ENCODE measurements at regions not wholly inside any gene's neighbourhood (a gene's known extent, or its start where the extent isn't known, plus 50 kb on each side); places are given as distances from the start of the nearest gene placed in this dataset.

DNA sequence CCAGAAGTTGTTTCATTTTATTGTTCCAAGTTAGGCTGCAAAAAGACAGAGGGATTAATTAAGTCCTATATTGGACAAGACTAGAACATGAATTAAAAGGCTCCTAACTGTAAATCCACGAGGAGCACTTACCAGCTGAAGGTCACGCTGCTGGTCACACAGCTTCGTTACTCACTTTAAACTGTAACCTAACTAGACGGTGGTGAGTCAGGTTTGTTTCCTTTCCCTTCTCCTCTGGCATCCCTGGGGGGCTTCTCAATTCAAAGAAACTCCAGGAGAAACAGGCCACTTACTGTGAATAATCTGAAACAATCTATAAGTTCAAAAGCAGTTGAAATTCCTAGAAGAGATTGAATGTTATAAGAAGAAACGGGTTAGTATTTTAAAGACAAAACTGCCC lies 331.4 kb downstream of the BCAT1 start:
- no peak overlapping the region for H3K4me3 ChIP-seq (ENCODE audit: low read length)
- TF ChIP-seq, protein P1, sequence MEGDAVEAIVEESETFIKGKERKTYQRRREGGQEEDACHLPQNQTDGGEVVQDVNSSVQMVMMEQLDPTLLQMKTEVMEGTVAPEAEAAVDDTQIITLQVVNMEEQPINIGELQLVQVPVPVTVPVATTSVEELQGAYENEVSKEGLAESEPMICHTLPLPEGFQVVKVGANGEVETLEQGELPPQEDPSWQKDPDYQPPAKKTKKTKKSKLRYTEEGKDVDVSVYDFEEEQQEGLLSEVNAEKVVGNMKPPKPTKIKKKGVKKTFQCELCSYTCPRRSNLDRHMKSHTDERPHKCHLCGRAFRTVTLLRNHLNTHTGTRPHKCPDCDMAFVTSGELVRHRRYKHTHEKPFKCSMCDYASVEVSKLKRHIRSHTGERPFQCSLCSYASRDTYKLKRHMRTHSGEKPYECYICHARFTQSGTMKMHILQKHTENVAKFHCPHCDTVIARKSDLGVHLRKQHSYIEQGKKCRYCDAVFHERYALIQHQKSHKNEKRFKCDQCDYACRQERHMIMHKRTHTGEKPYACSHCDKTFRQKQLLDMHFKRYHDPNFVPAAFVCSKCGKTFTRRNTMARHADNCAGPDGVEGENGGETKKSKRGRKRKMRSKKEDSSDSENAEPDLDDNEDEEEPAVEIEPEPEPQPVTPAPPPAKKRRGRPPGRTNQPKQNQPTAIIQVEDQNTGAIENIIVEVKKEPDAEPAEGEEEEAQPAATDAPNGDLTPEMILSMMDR (conservative IDR thresholded peaks at IDR 0.05; ENCODE audit: low read depth, low read length) = no peak
- peak; percentile 14 for DNase-seq (ENCODE audit: low read depth)

DNA sequence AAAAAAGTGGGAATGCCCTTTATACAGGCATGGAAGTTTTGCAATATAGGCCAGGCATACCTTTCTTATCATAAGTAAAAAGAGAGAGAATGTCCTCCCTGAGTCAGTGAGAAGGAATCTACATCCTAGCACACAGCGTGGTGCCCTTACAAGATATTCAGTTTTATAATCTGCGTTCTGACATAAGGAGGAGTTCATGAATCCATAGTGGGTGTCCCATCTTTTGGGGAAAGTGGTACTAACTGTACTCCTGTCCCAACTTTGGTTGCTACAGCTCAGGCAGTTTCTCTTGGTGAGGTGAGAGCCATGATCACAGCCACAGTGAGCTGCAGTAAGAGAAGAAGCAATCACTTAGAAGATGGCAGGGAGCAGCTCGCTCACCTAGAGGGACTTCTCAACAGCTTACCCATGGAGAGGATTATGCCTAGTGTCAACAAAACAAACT lies 332.9 kb downstream of the BCAT1 start:
- DNase-seq (ENCODE audit: low read depth) = peak; percentile 30
- TF ChIP-seq, protein P1 (conservative IDR thresholded peaks at IDR 0.05; ENCODE audit: low read depth, low read length) = no peak
- H3K4me3 ChIP-seq (ENCODE audit: low read length) = no peak overlapping the region

DNA sequence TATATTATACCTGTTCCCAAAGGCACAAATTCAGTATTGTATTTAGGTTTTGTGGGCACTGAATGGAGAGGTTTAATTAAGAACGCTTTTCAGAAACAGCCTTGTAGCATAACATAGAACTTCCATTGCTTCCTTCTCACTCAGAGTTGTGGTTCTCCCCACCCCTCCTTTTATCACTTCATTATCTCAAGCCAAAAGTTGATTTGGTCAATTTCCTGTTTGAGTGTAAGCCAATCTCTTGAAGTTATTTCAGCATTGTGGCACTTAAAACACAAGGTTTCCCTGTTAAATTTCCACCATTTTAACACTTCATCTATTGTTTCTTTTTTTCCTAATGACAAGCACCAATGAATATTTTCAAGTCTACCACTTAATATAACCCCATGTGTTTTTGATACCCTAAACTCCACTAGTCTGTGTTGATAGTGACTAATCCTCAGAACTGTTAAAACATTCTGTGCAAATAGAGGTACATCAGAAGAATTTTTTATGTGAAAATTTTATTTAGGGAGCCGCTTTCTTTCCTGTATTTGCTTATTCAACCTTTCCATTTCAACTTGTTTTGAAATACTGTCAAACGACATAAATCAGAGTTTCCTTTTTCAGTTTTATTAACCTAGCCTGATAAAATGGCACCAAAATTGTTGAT lies 340.1 kb downstream of the BCAT1 start:
- TF ChIP-seq, protein P1 (conservative IDR thresholded peaks at IDR 0.05; ENCODE audit: low read depth, low read length) = no peak
- no peak for DNase-seq (ENCODE audit: low read depth)
- H3K4me3 ChIP-seq (ENCODE audit: low read length) = no peak overlapping the region

DNA sequence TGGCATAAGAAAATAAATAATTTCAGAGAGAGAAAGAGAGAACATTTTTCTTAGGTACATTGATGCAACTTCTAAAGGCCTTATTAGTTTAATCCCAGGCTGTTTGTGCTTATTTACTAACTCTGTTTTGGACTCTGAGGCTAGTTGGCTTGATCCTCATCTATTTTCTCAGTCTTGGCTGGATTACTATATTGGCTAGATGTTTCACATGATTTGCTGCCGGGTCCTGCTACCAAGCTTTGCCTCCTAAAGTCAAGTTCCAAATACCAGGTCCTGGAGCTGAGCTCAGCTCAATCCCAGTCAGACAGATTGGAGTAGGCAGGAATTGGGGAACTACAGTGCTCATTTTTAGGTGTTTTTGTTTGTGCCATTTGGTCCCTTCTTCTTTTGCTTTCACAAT lies 340.8 kb downstream of the BCAT1 start:
- no peak for DNase-seq (ENCODE audit: low read depth)
- no peak overlapping the region for H3K4me3 ChIP-seq (ENCODE audit: low read length)
- TF ChIP-seq, protein P1 (conservative IDR thresholded peaks at IDR 0.05; ENCODE audit: low read depth, low read length) = no peak

DNA sequence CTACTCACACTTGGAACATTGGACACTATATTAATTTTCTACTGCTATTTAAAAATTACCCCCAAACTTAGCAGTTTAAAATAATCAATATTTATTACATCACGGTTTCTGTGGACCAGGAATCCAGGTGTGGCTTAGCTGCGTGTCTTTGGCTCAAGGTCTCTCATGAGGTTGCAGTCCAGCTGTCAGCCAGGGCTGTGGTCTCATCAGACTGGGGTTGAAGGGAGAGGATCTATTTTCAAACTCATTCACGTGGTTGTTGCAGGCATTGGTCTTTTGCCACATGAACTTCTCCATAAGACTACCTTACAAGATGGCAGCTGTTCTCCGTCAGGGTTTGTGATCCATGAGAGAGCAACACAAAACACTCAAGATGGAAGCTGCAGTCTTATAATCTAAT lies 343.0 kb downstream of the BCAT1 start:
- no peak overlapping the region for H3K4me3 ChIP-seq (ENCODE audit: low read length)
- no peak for DNase-seq (ENCODE audit: low read depth)
- TF ChIP-seq, protein P1 (conservative IDR thresholded peaks at IDR 0.05; ENCODE audit: low read depth, low read length) = no peak

DNA sequence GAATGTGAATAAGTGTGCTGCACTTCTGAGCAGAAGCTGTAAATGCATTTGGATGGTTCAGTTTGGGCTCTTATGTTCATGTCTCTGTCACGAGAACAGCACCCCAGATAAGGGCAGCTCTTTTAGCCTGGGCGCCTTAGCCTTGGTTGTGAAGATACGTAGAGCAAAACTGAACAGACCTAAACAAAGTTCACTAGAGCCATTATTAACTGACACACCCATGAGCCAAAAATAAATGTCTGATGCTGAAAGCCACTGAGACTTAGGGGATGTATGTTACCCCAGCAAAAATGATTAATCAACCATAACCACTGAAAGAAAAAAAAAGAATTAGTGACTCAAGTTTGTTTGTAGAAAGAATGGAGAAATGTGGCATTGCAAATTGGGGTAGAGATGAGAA lies 343.4 kb downstream of the BCAT1 start:
- no peak overlapping the region for H3K4me3 ChIP-seq (ENCODE audit: low read length)
- no peak for DNase-seq (ENCODE audit: low read depth)
- TF ChIP-seq, protein P1 (conservative IDR thresholded peaks at IDR 0.05; ENCODE audit: low read depth, low read length) = no peak

DNA sequence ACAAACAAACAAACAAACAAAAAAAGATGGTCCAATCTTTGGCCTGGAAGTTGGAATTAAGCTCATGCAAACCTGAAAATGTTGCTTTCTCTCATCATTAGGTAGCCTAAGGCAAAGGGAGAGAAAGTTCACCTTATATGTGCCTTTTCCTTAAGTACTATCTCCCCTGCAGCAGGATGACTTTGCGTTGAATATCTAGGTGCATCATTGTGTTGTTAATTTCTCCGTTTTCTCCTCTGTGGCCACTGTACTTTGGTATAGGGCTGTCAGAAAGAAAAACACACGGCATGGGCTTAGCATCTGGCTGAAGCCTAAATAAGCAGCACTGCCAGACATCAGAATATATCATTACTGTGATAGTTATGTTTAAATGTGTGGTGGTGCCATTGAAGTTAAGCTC lies 345.5 kb downstream of the BCAT1 start:
- H3K4me3 ChIP-seq (ENCODE audit: low read length) = no peak overlapping the region
- TF ChIP-seq, protein P1 (conservative IDR thresholded peaks at IDR 0.05; ENCODE audit: low read depth, low read length) = no peak
- DNase-seq (ENCODE audit: low read depth) = no peak
